ENCODE measurements at regions not wholly inside any gene's neighbourhood (a gene's known extent, or its start where the extent isn't known, plus 50 kb on each side); places are given as distances from the start of the nearest gene placed in this dataset.

GRCh38 chr6:150813319-150813992 lies 52.0 kb upstream of the MTHFD1L start (continued):
- TF ChIP-seq ATF1 (CRISPR knock-in tag; IDR thresholded peaks at IDR 0.05) (no peak), ATF1 (tag; IDR thresholded peaks at IDR 0.05) (peak; percentile 47), TRIM28 (IDR thresholded peaks at IDR 0.05) (no peak), RBFOX2 (IDR thresholded peaks at IDR 0.05; ENCODE audit: low read depth, low read length) (no peak), TEAD2 (tag; IDR thresholded peaks at IDR 0.05) (no peak), DPF2 (IDR thresholded peaks at IDR 0.05) (no peak)
- TF ChIP-seq, protein P1, sequence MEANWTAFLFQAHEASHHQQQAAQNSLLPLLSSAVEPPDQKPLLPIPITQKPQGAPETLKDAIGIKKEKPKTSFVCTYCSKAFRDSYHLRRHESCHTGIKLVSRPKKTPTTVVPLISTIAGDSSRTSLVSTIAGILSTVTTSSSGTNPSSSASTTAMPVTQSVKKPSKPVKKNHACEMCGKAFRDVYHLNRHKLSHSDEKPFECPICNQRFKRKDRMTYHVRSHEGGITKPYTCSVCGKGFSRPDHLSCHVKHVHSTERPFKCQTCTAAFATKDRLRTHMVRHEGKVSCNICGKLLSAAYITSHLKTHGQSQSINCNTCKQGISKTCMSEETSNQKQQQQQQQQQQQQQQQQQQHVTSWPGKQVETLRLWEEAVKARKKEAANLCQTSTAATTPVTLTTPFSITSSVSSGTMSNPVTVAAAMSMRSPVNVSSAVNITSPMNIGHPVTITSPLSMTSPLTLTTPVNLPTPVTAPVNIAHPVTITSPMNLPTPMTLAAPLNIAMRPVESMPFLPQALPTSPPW (CRISPR knock-in tag; IDR thresholded peaks at IDR 0.05) = no peak

GRCh38 chr6:150813993-150814359 lies 51.5 kb upstream of the MTHFD1L start:
- POLR2A ChIA-PET = interaction anchor here (1.2 kb wide), 1 partner anchor 396 kb away, joined by 3 read pairs; no protein-coding TSS in a partner anchor
- intact Hi-C loops (cut with micrococcal nuclease) = loop anchor here (2.0 to 10.0 kb wide), 2 partner anchors 127 to 809 kb away; no protein-coding TSS in a partner anchor
- DNase-seq (ENCODE audit: extremely low read depth in 1 of 4, low spot score in 3 of 4) (no peak), FAIRE-seq (no peak), ATAC-seq (no peak)
- Histone ChIP-seq H3K79me2 (ENCODE audit: control insufficient read depth, insufficient read depth, low read length) (no peaks in the 10 kb centered on the region), H3K27ac (ENCODE audit: extremely low read depth, low read depth, low read length) (no peak overlapping the region), H3K4me1 (replicated peaks in 1 of 2; ENCODE audit: control insufficient read depth in 2 of 2, insufficient read depth in 2 of 2, low read length in 2 of 2) (no peaks in the 10 kb centered on the region; a peak in 1 of 5 replicates), H3K4me3 (no peak overlapping the region), H4K20me1 (replicated peaks; ENCODE audit: control insufficient read depth, insufficient read depth, low read length) (0 out of 2 replicates have a peak, but pooled peaks cover under 1% of the 10 kb centered on the region), H3K27me3 (ENCODE audit: control insufficient read depth in 2 of 2, insufficient read depth in 2 of 2, low read length in 2 of 2) (peaks cover 25 to 35% of the 10 kb centered on the region in 2 experiments; a peak in 4 of 5 replicates), H3K4me2 (ENCODE audit: insufficient read depth, low read length) (no peak overlapping the region), H3K9me1 (ENCODE audit: control insufficient read depth, insufficient read depth, low read length) (no peaks in the 10 kb centered on the region), H2AFZ (ENCODE audit: low read depth, low read length) (no peak overlapping the region), H3K36me3 (ENCODE audit: control insufficient read depth, insufficient read depth, low read length) (no peaks in the 10 kb centered on the region), H3K9me3 (replicated peaks; ENCODE audit: control insufficient read depth, insufficient read depth, low read depth, low read length) (no peaks in the 10 kb centered on the region), H3K9ac (ENCODE audit: insufficient read depth in 1 of 2, low read depth in 2 of 2, low read length in 2 of 2) (no peak overlapping the region)
- BruUV-seq (replicated peaks) = no TSS peak
- TF ChIP-seq MAZ (CRISPR knock-in tag; conservative IDR thresholded peaks at IDR 0.05 in 1 of 2, IDR thresholded peaks at IDR 0.05 in 1 of 2) = no peak
- no peak for TF ChIP-seq ARID2 (IDR thresholded peaks at IDR 0.05)
- TF ChIP-seq LEF1 (IDR thresholded peaks at IDR 0.05) = no peak
- no peak for TF ChIP-seq NFIX (CRISPR knock-in tag; IDR thresholded peaks at IDR 0.05; ENCODE audit: low read depth)
- TF ChIP-seq KLF13 (tag; IDR thresholded peaks at IDR 0.05; ENCODE audit: borderline replicate concordance, low read depth) = no peak
- no peak for TF ChIP-seq ZNF384 (IDR thresholded peaks at IDR 0.05; ENCODE audit: low read depth, low read length)
- in situ Hi-C loops (cut with MboI) = loop anchor here (5.0 to 25.0 kb wide), 3 partner anchors 397 to 882 kb away; partner anchors contain the start of gene ULBP3
- WGBS (ENCODE audit: insufficient coverage, low coverage, missing lambda C conversion rate) = 2% methylated on average over 3 of the region's 3 CpGs
- CTCF ChIA-PET (ENCODE audit: low intra/inter-chr PET ratio) = interaction anchor here (0.7 to 4.6 kb wide), 3 partner anchors 395 to 880 kb away, joined by 3 to 32 read pairs (median 4); no protein-coding TSS in a partner anchor
